Liver (tissue), 8 donors: ENCODE measurements at regions not wholly inside any gene's neighbourhood (a gene's known extent, or its start where the extent isn't known, plus 50 kb on each side); places are given as distances from the start of the nearest gene placed in this dataset.
A peak's percentile ranks its signal among the peaks of the same experiment; 100 is the strongest.

Experiments used
- DNase-seq: peaks from one replicate; pipeline ENCODE4 v3.0.0-alpha.2; 2017; ENCODE audit warnings: low spot score
- H3K27ac ChIP-seq, 2 donors: one replicate each; pipeline ENCODE4 v1.7.0; 2013; ENCODE audit warnings: inconsistent platforms in 2 of 2, low read length in 2 of 2, control low read depth in 1 of 2, low read depth in 1 of 2, mild to moderate bottlenecking in 1 of 2
- H3K27me3 ChIP-seq, 4 donors: one replicate each; pipeline versions ENCODE4 v1.6.1 to v1.7.0; 2013; ENCODE audit warnings: low read length in 3 of 4, inconsistent platforms in 1 of 4, mild to moderate bottlenecking in 1 of 4, moderate library complexity in 1 of 4; ENCODE audit not compliant: control insufficient read depth in 4 of 4, insufficient read depth in 4 of 4
- H3K36me3 ChIP-seq, 4 donors: one replicate each; pipeline versions ENCODE4 v1.6.1 to v1.7.0; 2013; ENCODE audit warnings: low read length in 3 of 4, mild to moderate bottlenecking in 3 of 4, low read depth in 1 of 4, moderate library complexity in 1 of 4; ENCODE audit not compliant: control insufficient read depth in 4 of 4, insufficient read depth in 3 of 4
- H3K4me1 ChIP-seq, 4 donors: one replicate each; pipeline versions ENCODE4 v1.6.1 to v1.7.0; 2013; ENCODE audit warnings: low read length in 3 of 4, mild to moderate bottlenecking in 3 of 4, moderate library complexity in 1 of 4; ENCODE audit not compliant: control insufficient read depth in 4 of 4, insufficient read depth in 4 of 4
- H3K4me3 ChIP-seq, 3 donors: one replicate each; pipeline versions ENCODE4 v1.6.1 to v1.7.0; 2013; ENCODE audit warnings: low read length in 3 of 3, control low read depth in 1 of 3, low read depth in 1 of 3, mild to moderate bottlenecking in 1 of 3
- H3K9ac ChIP-seq, 2 donors: one replicate each; pipeline ENCODE4 v1.7.0; 2013; ENCODE audit warnings: low read length in 2 of 2, mild to moderate bottlenecking in 2 of 2, moderate library complexity in 2 of 2, control low read depth in 1 of 2, low read depth in 1 of 2
- H3K9me3 ChIP-seq, 4 donors: one replicate each; pipeline versions ENCODE4 v1.6.1 to v1.7.0; 2013; ENCODE audit warnings: low read length in 3 of 4; ENCODE audit not compliant: control insufficient read depth in 4 of 4
- EGR1 ChIP-seq, 2 donors: IDR thresholded peaks; 2 replicates each; pipeline ENCODE4 v1.6.1; 2016 to 2018; ENCODE audit warnings: antibody characterized with exemption in 2 of 2, low read depth in 2 of 2
- FOXA1 ChIP-seq: IDR thresholded peaks from 2 replicates; pipeline ENCODE4 v1.6.1; 2016; ENCODE audit warnings: antibody characterized with exemption
- FOXA2 ChIP-seq: IDR thresholded peaks from 2 replicates; pipeline ENCODE4 v1.6.1; 2016; ENCODE audit warnings: antibody characterized with exemption
- GABPA ChIP-seq, 2 donors: IDR thresholded peaks in 1 of 2; conservative IDR thresholded peaks in 1 of 2; 2 replicates each; pipeline ENCODE4 v1.6.1; 2016; ENCODE audit warnings: antibody characterized with exemption in 2 of 2, mild to moderate bottlenecking in 1 of 2, moderate library complexity in 1 of 2
- HNF4A ChIP-seq, 2 donors: conservative IDR thresholded peaks; 2 replicates each; pipeline ENCODE4 v1.6.1; 2016; ENCODE audit warnings: antibody characterized with exemption in 2 of 2, mild to moderate bottlenecking in 2 of 2
- HNF4G ChIP-seq: IDR thresholded peaks from 2 replicates; pipeline ENCODE4 v1.6.1; 2016; ENCODE audit warnings: antibody characterized with exemption
- JUND ChIP-seq, 2 donors: IDR thresholded peaks; 2 replicates each; pipeline ENCODE4 v1.6.1; 2016; ENCODE audit warnings: antibody characterized with exemption in 2 of 2
- NR2F2 ChIP-seq: IDR thresholded peaks from 2 replicates; pipeline ENCODE4 v1.6.1; 2016; ENCODE audit warnings: antibody characterized with exemption
- RAD21 ChIP-seq, 2 donors: IDR thresholded peaks; 2 replicates each; pipeline ENCODE4 v1.6.1; 2016; ENCODE audit warnings: antibody characterized with exemption in 2 of 2, mild to moderate bottlenecking in 2 of 2
- RXRA ChIP-seq, 2 donors: IDR thresholded peaks; 2 replicates each; pipeline ENCODE4 v1.6.1; 2017 to 2018; ENCODE audit warnings: antibody characterized with exemption in 2 of 2, mild to moderate bottlenecking in 1 of 2
- SP1 ChIP-seq: IDR thresholded peaks from 2 replicates; pipeline ENCODE4 v1.6.1; 2018; ENCODE audit warnings: antibody characterized with exemption, mild to moderate bottlenecking
- TAF1 ChIP-seq: conservative IDR thresholded peaks from 2 replicates; pipeline ENCODE4 v1.6.1; 2016; ENCODE audit warnings: antibody characterized with exemption, mild to moderate bottlenecking
- YY1 ChIP-seq: IDR thresholded peaks from 2 replicates; pipeline ENCODE4 v1.6.1; 2016; ENCODE audit warnings: antibody characterized with exemption, mild to moderate bottlenecking
- WGBS: extraction: QIAGEN DNeasy Blood & Tissue Kit; methylation state at CpG from one replicate; pipeline ENCODE4 v1.1.7; 2013; 5-methylcytosine and 5-hydroxymethylcytosine counted together
- TF ChIP-seq, protein P1 (sequence below): IDR thresholded peaks from 2 replicates; pipeline ENCODE4 v1.6.1; 2016; ENCODE audit warnings: antibody characterized with exemption
- TF ChIP-seq, protein P2 (sequence below): fragments of 150-350 bp; IDR thresholded peaks from 2 replicates; pipeline ENCODE4 v1.5.1; 2017; ENCODE audit warnings: improper control_type of control experiment, low read depth, low read length; ENCODE audit not compliant: missing input control
- TF ChIP-seq, protein P3 (sequence below): IDR thresholded peaks from 2 replicates; pipeline ENCODE4 v1.6.1; 2016; ENCODE audit warnings: antibody characterized with exemption
- TF ChIP-seq, protein P4 (sequence below): IDR thresholded peaks from 2 replicates; pipeline ENCODE4 v1.6.1; 2016; ENCODE audit warnings: antibody characterized with exemption
- donor health status: healthy.
- donor health status: healthy.
- donor health status: healthy.
- donor health status: healthy.
- donor health status: healthy.

DNA sequence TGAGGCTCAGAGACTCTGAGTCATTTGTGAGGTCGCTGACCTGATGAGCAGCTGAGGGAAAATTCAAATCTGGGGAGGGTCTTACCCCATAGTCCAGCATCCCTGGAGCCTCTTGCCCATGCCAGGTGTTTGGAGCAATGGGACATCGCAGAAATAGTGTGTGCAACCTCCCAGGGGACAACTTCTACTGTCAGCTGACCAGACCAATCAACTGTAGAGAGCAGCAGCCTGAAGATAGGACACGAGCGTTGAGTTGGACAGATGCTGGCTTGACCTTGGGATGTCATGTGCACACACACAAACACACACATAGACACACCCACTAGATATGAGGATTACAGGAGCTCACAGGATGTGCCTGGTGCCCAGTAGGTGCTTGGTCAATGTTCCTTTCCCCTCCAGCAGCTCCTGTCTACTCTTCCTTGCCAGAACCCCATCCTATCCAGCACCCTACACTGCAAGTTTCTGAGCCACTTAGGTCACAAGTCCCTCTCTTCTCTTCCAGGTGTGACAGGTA lies 59.1 kb upstream of the MPEG1 start:
- Histone ChIP-seq H3K27ac (no peak overlapping the region), H3K4me1 (peaks cover 0 to 8% (median 0%) of the 10 kb centered on the region in 4 donors), H3K36me3 (no peaks in the 10 kb centered on the region), H3K9ac (no peak overlapping the region), H3K4me3 (no peak overlapping the region), H3K27me3 (no peaks in the 10 kb centered on the region), H3K9me3 (no peaks in the 10 kb centered on the region)
- TF ChIP-seq JUND (IDR thresholded peaks at IDR 0.05) (no peak), HNF4G (no peak), FOXA2 (no peak), SP1 (no peak), RXRA (IDR thresholded peaks at IDR 0.05) (no peak), TAF1 (no peak), GABPA (IDR thresholded peaks at IDR 0.05 in 1 of 2, conservative IDR thresholded peaks at IDR 0.05 in 1 of 2) (no peak), YY1 (no peak), HNF4A (conservative IDR thresholded peaks at IDR 0.05) (no peak), RAD21 (IDR thresholded peaks at IDR 0.05) (no peak), EGR1 (IDR thresholded peaks at IDR 0.05; ENCODE audit: low read depth in 2 of 2) (no peak), FOXA1 (no peak)
- TF ChIP-seq, protein P1, sequence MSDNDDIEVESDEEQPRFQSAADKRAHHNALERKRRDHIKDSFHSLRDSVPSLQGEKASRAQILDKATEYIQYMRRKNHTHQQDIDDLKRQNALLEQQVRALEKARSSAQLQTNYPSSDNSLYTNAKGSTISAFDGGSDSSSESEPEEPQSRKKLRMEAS: no peak
- TF ChIP-seq, protein P2, sequence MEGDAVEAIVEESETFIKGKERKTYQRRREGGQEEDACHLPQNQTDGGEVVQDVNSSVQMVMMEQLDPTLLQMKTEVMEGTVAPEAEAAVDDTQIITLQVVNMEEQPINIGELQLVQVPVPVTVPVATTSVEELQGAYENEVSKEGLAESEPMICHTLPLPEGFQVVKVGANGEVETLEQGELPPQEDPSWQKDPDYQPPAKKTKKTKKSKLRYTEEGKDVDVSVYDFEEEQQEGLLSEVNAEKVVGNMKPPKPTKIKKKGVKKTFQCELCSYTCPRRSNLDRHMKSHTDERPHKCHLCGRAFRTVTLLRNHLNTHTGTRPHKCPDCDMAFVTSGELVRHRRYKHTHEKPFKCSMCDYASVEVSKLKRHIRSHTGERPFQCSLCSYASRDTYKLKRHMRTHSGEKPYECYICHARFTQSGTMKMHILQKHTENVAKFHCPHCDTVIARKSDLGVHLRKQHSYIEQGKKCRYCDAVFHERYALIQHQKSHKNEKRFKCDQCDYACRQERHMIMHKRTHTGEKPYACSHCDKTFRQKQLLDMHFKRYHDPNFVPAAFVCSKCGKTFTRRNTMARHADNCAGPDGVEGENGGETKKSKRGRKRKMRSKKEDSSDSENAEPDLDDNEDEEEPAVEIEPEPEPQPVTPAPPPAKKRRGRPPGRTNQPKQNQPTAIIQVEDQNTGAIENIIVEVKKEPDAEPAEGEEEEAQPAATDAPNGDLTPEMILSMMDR: no peak
- TF ChIP-seq, protein P3, sequence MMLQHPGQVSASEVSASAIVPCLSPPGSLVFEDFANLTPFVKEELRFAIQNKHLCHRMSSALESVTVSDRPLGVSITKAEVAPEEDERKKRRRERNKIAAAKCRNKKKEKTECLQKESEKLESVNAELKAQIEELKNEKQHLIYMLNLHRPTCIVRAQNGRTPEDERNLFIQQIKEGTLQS: no peak
- TF ChIP-seq, protein P4, sequence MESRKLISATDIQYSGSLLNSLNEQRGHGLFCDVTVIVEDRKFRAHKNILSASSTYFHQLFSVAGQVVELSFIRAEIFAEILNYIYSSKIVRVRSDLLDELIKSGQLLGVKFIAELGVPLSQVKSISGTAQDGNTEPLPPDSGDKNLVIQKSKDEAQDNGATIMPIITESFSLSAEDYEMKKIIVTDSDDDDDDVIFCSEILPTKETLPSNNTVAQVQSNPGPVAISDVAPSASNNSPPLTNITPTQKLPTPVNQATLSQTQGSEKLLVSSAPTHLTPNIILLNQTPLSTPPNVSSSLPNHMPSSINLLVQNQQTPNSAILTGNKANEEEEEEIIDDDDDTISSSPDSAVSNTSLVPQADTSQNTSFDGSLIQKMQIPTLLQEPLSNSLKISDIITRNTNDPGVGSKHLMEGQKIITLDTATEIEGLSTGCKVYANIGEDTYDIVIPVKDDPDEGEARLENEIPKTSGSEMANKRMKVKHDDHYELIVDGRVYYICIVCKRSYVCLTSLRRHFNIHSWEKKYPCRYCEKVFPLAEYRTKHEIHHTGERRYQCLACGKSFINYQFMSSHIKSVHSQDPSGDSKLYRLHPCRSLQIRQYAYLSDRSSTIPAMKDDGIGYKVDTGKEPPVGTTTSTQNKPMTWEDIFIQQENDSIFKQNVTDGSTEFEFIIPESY: no peak
- WGBS: 88% methylated on average over 4 of the region's 4 CpGs
- DNase-seq: no peak

DNA sequence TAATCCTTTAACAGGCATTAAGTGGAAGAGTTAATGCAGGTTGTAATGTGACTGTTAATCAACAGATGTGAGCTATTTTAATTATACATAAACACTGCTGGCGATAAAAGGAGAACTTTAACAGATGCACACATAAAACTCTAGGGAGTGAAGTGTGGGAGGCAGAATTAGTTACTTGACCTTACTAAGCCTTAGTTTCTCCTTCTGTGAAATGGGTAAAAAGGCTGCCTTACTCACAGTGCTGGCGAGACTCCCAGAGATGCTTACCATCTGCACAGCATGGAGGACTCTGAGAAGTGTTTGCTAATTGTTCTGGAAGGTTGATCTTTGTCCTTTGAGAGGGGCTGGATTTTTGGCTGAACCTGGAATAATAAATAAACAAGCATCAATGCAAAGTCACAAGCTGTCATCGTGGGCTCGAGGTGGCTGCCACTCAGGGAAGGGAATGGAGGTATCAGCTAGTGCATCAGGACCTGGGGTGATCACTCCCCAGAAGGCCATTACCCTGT lies 58.6 kb upstream of the MPEG1 start:
- peaks cover 0 to 8% (median 0%) of the 10 kb centered on the region in 4 donors for H3K4me1 ChIP-seq
- 58% methylated on average over 4 of the region's 4 CpGs for WGBS
- no peak overlapping the region for H3K27ac ChIP-seq
- no peaks in the 10 kb centered on the region for H3K27me3 ChIP-seq
- no peak for DNase-seq
- no peak overlapping the region for H3K9ac ChIP-seq
- H3K9me3 ChIP-seq: no peaks in the 10 kb centered on the region
- no peak overlapping the region for H3K4me3 ChIP-seq
- H3K36me3 ChIP-seq: no peaks in the 10 kb centered on the region
- no peak for TF ChIP-seq EGR1 (IDR thresholded peaks at IDR 0.05; ENCODE audit: low read depth in 2 of 2)
- no peak for TF ChIP-seq NR2F2
- peak; percentile 19 to 53 for TF ChIP-seq HNF4A (conservative IDR thresholded peaks at IDR 0.05)
- TF ChIP-seq, protein P1: no peak
- TF ChIP-seq JUND (IDR thresholded peaks at IDR 0.05): no peak
- TF ChIP-seq, protein P4: no peak
- TF ChIP-seq SP1: no peak
- TF ChIP-seq RXRA (IDR thresholded peaks at IDR 0.05): no peak
- TF ChIP-seq, protein P3: no peak
- no peak for TF ChIP-seq FOXA2
- TF ChIP-seq, protein P2: no peak
- peak in 1 of 2 donors; percentile 17 for TF ChIP-seq RAD21 (IDR thresholded peaks at IDR 0.05)
- TF ChIP-seq FOXA1: no peak
- no peak for TF ChIP-seq TAF1
